ENCODE measurements at regions not wholly inside any gene's neighbourhood (a gene's known extent, or its start where the extent isn't known, plus 50 kb on each side); places are given as distances from the start of the nearest gene placed in this dataset.
A peak's percentile ranks its signal among the peaks of the same experiment; 100 is the strongest.
"Not testable (repeated sequence)": the region's sequence is repeated elsewhere in the genome, so short reads cannot be mapped to it uniquely, and the experiment has no call there.

- H3K36me3 ChIP-seq (replicated peaks); H3K27ac ChIP-seq; H3K27me3 ChIP-seq (replicated peaks); H3K4me3 ChIP-seq (ENCODE audit: low read depth, low read length); in situ Hi-C loops (cut with HindIII; ENCODE audit: low pct_ligation_motif_present, low sequenced_read_pairs); DNase-seq: not testable (repeated sequence)
These were observed 185.9 kb downstream of the FAM72C start for GRCh38 chr1:143785883-143786282.

DNA sequence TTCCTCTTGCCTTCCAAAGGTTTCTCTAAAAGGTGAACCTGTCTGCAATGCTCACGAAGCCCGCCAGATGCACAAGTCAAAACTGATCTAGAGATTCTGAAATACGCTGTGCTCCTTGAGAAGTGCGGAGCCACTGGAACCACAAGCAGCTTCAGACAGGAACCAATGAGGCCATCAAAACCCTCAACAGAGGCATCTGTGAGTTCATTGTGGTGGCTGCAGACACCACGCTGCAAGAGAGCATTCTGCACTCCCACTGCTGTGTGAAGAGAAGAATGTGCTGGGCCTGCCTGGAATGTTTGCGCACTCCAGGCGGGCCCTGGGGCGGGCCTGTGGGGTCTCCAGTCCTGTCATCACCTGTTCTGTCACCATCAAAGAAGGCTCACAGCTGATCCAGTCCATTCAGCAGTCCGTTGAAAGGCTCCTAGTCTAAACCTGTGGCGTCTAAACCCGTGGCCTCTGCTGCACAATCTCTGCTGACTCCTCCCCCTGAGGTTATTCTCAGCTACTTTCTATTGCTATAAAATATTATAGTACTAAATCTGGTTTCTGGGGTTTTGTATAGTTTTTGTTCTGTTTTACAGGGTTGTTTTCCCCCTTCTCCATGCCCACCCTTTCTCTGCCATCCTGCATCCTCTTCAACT lies 187.4 kb downstream of the FAM72C start:
- H3K36me3 ChIP-seq (replicated peaks); H3K4me3 ChIP-seq (ENCODE audit: low read depth, low read length); DNase-seq; H3K27me3 ChIP-seq (replicated peaks); H3K27ac ChIP-seq; in situ Hi-C loops (cut with HindIII; ENCODE audit: low pct_ligation_motif_present, low sequenced_read_pairs): not testable (repeated sequence)

- H3K4me3 ChIP-seq (ENCODE audit: low read depth, low read length); H3K27me3 ChIP-seq (replicated peaks); in situ Hi-C loops (cut with HindIII; ENCODE audit: low pct_ligation_motif_present, low sequenced_read_pairs); DNase-seq; H3K36me3 ChIP-seq (replicated peaks); H3K27ac ChIP-seq: not testable (repeated sequence)
These were observed 193.6 kb downstream of the FAM72C start for GRCh38 chr1:143778178-143778577.

- H3K27me3 ChIP-seq (replicated peaks); H3K27ac ChIP-seq; DNase-seq; H3K36me3 ChIP-seq (replicated peaks); H3K4me3 ChIP-seq (ENCODE audit: low read depth, low read length); in situ Hi-C loops (cut with HindIII; ENCODE audit: low pct_ligation_motif_present, low sequenced_read_pairs): not testable (repeated sequence)
These were observed 207.0 kb downstream of the FAM72C start for GRCh38 chr1:143764831-143765230.

GRCh38 chr1:143760366-143760765 lies 211.4 kb downstream of the FAM72C start:
- in situ Hi-C loops (cut with HindIII; ENCODE audit: low pct_ligation_motif_present, low sequenced_read_pairs): not testable (repeated sequence)

GRCh38 chr1:143755961-143756360 lies 215.8 kb downstream of the FAM72C start:
- H3K36me3 ChIP-seq (replicated peaks); in situ Hi-C loops (cut with HindIII; ENCODE audit: low pct_ligation_motif_present, low sequenced_read_pairs); H3K27me3 ChIP-seq (replicated peaks); H3K4me3 ChIP-seq (ENCODE audit: low read depth, low read length); DNase-seq; H3K27ac ChIP-seq: not testable (repeated sequence)

More at GRCh38 chr1:143760366-143760765, 211.4 kb downstream of the FAM72C start:
- not testable (repeated sequence) for DNase-seq; H3K4me3 ChIP-seq (ENCODE audit: low read depth, low read length); H3K27me3 ChIP-seq (replicated peaks); H3K36me3 ChIP-seq (replicated peaks); H3K27ac ChIP-seq

DNA sequence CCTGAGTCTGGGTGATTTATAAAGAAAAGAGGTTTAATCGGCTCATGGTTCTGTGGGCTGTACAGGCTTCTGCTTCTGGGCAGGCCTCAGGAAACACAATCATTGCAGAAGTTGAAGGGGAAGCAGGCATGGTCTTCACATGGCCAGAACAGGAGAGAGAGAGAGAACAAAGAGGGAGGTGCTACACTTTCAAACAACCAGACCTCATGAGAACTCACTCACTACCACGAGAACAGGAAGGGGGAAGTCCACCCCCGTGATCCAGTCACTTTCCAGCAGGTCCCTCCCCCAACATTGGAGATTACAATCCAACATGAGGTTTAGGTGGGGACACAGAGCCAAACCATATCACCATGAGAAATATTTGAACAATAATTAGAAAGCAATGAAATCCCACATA lies 222.9 kb downstream of the FAM72C start:
- DNase-seq: no peak
- in situ Hi-C loops (cut with HindIII; ENCODE audit: low pct_ligation_motif_present, low sequenced_read_pairs): no loop called here
- H3K36me3 ChIP-seq (replicated peaks): no peaks in the 10 kb centered on the region
- TF ChIP-seq, protein P1, sequence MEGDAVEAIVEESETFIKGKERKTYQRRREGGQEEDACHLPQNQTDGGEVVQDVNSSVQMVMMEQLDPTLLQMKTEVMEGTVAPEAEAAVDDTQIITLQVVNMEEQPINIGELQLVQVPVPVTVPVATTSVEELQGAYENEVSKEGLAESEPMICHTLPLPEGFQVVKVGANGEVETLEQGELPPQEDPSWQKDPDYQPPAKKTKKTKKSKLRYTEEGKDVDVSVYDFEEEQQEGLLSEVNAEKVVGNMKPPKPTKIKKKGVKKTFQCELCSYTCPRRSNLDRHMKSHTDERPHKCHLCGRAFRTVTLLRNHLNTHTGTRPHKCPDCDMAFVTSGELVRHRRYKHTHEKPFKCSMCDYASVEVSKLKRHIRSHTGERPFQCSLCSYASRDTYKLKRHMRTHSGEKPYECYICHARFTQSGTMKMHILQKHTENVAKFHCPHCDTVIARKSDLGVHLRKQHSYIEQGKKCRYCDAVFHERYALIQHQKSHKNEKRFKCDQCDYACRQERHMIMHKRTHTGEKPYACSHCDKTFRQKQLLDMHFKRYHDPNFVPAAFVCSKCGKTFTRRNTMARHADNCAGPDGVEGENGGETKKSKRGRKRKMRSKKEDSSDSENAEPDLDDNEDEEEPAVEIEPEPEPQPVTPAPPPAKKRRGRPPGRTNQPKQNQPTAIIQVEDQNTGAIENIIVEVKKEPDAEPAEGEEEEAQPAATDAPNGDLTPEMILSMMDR (IDR thresholded peaks at IDR 0.05; ENCODE audit: low read depth, low read length, missing control alignments): no peak
- H3K4me3 ChIP-seq (ENCODE audit: low read depth, low read length): no peak overlapping the region
- no peak overlapping the region for H3K27ac ChIP-seq
- no peaks in the 10 kb centered on the region for H3K27me3 ChIP-seq (replicated peaks)

DNA sequence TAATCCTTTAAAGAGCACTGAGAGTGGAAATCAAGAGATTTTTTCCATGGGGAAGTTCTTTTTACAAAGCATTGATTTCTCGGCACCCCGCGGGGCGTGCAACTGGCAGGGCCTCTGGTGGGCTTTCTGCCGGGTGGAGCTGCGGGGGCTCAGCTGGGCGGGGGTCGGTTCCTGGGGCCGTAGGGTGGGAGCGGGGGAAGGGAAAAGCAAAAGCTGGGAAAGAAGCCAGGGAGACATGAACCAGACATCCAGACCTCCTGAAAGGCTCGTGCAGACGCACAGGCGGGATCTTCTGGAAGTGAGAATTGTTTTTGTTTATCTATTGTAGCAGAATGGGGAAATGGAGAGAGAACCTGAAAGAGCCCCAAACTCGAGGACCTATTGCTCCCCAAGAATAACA lies 235.2 kb downstream of the FAM72C start:
- in situ Hi-C loops (cut with HindIII; ENCODE audit: low pct_ligation_motif_present, low sequenced_read_pairs): no loop called here
- no peaks in the 10 kb centered on the region for H3K27me3 ChIP-seq (replicated peaks)
- DNase-seq: no peak
- TF ChIP-seq, protein P1 (IDR thresholded peaks at IDR 0.05; ENCODE audit: low read depth, low read length, missing control alignments): no peak
- no peaks in the 10 kb centered on the region for H3K36me3 ChIP-seq (replicated peaks)
- no peak overlapping the region for H3K27ac ChIP-seq
- no peak overlapping the region for H3K4me3 ChIP-seq (ENCODE audit: low read depth, low read length)

DNA sequence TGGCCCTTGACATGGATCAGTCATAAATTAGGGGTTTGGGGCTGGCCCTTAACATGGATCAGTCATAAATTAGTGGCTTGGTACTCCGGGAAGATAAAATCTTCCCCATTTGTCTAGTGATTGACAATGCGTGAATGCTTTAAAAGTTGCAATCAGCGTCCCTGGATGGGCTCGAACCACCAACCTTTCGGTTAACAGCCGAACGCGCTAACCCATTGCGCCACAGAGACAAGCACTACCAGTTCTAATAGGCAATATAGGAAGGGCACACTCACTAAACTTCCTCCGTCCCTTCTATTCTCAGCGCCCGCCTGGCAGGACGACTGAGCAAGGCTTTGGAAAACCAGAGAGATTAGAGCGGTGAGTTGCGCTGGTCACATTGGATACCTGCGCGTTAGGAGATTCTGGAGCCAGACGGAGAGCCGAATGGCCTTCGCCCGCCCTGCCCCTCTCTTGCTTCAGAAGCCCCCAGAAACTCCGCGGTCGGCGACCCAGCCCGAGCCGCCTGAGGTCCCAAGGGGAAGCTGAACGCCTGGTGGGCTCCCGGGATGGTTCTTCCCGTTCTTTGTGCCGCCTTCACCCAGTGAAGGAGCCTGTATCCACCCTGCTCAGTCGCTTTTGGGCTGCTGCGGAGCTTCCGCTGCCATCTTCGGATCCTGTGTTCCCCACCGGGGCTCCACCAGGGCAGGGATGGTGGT lies 235.9 kb downstream of the FAM72C start:
- H3K27me3 ChIP-seq (replicated peaks): no peaks in the 10 kb centered on the region
- no peak overlapping the region for H3K27ac ChIP-seq
- H3K4me3 ChIP-seq (ENCODE audit: low read depth, low read length): no peak overlapping the region

GRCh38 chr1:143734261-143734660 lies 237.5 kb downstream of the FAM72C start:
- H3K27ac ChIP-seq; H3K36me3 ChIP-seq (replicated peaks); in situ Hi-C loops (cut with HindIII; ENCODE audit: low pct_ligation_motif_present, low sequenced_read_pairs); H3K4me3 ChIP-seq (ENCODE audit: low read depth, low read length); H3K27me3 ChIP-seq (replicated peaks); DNase-seq: not testable (repeated sequence)

More for the DNA sequence above, 235.9 kb downstream of the FAM72C start:
- in situ Hi-C loops (cut with HindIII; ENCODE audit: low pct_ligation_motif_present, low sequenced_read_pairs): no loop called here
- DNase-seq: peak; percentile 0
- TF ChIP-seq, protein P1 (IDR thresholded peaks at IDR 0.05; ENCODE audit: low read depth, low read length, missing control alignments): no peak
- no peaks in the 10 kb centered on the region for H3K36me3 ChIP-seq (replicated peaks)

GRCh38 chr1:143730890-143731289 lies 240.9 kb downstream of the FAM72C start:
- in situ Hi-C loops (cut with HindIII; ENCODE audit: low pct_ligation_motif_present, low sequenced_read_pairs); H3K27me3 ChIP-seq (replicated peaks); H3K36me3 ChIP-seq (replicated peaks): not testable (repeated sequence)

More at GRCh38 chr1:143730890-143731289, 240.9 kb downstream of the FAM72C start:
- not testable (repeated sequence) for H3K27ac ChIP-seq; H3K4me3 ChIP-seq (ENCODE audit: low read depth, low read length); DNase-seq
